MM.1S (cell line): ENCODE measurements at regions not wholly inside any gene's neighbourhood (a gene's known extent, or its start where the extent isn't known, plus 50 kb on each side); places are given as distances from the start of the nearest gene placed in this dataset.

Experiments used
- EZH2phosphoT487 ChIP-seq: fragments of 300-600 bp; sonication (generic); IDR thresholded peaks from 2 replicates; pipeline ENCODE4 v1.6.1; 2018; ENCODE audit warnings: antibody characterized with exemption, low read length
- TF ChIP-seq, protein P1 (sequence below): fragments of 300-600 bp; sonication (generic); IDR thresholded peaks from 2 replicates; pipeline ENCODE4 v1.5.1; 2016; ENCODE audit warnings: antibody characterized with exemption, low read length, mixed read lengths

DNA sequence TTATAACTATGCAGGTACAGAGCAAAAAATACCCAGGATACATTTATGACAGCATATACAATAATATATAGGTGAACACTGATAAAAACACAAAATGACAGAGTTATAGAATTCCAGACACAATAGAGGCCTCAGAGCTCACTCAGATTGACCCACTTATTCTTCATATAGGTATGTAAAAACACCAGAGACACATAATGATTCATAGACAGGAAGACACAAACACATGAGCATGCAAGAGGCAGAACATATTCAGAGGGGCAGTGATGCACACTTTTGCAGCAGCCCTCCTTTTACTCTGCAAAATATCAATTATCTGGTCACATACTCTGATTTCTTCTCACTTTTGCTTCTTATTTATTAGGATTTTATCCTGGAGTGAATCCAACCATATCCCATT is 633.3 kb upstream of the ACVR2A start:
- TF ChIP-seq, protein P1, sequence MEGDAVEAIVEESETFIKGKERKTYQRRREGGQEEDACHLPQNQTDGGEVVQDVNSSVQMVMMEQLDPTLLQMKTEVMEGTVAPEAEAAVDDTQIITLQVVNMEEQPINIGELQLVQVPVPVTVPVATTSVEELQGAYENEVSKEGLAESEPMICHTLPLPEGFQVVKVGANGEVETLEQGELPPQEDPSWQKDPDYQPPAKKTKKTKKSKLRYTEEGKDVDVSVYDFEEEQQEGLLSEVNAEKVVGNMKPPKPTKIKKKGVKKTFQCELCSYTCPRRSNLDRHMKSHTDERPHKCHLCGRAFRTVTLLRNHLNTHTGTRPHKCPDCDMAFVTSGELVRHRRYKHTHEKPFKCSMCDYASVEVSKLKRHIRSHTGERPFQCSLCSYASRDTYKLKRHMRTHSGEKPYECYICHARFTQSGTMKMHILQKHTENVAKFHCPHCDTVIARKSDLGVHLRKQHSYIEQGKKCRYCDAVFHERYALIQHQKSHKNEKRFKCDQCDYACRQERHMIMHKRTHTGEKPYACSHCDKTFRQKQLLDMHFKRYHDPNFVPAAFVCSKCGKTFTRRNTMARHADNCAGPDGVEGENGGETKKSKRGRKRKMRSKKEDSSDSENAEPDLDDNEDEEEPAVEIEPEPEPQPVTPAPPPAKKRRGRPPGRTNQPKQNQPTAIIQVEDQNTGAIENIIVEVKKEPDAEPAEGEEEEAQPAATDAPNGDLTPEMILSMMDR: no peak
- TF ChIP-seq EZH2phosphoT487: no peak
